ENCODE measurements at regions not wholly inside any gene's neighbourhood (a gene's known extent, or its start where the extent isn't known, plus 50 kb on each side); places are given as distances from the start of the nearest gene placed in this dataset.

DNA sequence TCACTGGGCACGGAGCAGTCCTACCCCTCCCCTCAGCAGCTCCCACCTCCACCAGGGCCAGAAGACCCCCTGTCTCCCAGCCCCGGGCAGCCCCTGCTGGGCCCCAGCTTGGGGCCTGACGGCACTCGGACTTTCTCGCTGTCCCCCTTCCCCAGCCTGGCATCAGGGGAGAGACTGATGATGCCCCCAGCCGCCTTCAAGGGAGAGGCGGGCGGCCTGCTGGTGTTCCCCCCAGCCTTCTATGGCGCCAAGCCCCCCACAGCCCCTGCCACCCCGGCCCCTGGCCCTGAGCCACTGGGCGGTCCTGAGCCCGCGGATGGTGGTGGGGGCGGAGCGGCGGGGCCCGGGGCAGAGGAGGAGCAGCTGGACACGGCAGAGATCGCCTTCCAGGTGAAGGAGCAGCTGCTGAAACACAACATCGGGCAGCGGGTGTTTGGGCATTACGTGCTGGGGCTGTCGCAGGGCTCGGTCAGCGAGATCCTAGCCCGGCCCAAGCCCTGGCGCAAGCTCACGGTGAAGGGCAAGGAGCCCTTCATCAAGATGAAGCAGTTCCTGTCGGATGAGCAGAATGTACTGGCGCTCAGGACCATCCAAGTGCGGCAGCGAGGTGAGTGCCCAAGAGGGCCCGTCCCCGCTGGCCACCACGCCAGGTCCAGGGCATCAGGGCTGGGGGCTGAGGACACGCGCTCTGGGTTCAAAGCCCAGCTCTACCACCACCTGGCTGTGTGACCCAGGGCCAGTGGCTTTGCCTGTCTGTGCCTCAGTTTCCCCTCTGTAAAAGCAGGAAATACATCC is 58.6 kb downstream of the PHETA1 start:
- DNase-seq (ENCODE audit: low read depth in 2 of 2) = no peak

DNA sequence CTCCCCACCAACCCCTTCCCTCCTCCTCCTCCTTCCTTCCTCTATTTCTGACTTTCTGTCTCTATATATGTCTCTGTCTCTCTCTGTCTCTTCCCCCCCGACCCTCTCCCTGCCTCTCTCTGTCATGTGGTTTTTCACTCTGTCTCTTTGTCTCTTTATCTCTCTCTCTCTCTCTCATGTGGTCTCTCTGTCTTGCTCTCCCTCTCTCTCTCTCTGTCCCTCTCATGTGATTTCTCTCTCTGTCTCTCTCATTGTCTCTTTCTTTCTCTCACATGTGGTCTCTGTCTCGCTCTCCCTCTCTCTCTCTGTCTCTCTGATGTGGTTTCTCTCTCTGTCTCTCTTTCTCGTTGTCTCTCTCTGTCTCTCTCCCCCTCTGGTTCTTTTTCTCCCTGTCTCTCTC is 59.3 kb downstream of the PHETA1 start:
- no peak for DNase-seq (ENCODE audit: low read depth in 2 of 2)

DNA sequence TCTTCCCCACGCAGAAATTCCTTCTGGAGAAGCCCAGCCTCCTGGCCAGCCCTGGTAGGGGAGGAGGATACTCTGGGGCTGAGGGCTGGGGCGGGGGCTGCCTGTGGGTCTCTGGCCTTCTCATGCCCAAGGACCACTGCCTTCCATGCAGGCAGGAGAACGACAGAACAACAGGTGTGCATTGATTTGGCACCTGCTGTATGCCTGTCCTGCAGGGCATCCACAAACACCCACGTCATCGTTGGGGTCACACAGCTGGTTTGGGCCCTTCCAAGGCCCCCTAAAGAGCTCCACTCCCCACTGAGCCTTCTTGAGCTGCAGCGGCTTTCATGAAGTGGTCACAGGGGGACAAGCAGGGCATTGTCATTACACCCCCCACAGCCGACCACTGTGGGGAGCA is 60.4 kb downstream of the PHETA1 start:
- DNase-seq (ENCODE audit: low read depth in 2 of 2) = no peak

DNA sequence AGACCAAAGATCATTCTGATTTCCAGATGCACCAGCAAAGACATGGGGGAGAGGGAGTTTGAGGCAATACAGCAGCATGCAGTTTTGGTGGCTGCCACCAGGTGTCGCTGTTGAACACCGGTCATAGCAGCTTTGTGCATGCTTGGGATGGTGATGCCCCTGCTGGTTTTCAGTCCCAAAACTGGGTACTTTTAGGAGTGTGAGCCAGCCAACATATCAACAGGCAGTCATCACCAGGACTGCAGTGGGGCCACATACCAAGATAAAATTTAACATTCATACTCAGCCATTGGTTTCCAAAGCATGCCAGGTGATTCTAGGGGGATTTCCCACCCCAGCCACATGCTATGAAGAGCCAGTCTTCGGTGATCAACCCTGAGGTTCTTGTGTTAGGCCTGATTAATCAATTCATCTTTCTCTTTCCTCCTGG is 64.2 kb downstream of the PHETA1 start:
- no peak for DNase-seq (ENCODE audit: low read depth in 2 of 2)

DNA sequence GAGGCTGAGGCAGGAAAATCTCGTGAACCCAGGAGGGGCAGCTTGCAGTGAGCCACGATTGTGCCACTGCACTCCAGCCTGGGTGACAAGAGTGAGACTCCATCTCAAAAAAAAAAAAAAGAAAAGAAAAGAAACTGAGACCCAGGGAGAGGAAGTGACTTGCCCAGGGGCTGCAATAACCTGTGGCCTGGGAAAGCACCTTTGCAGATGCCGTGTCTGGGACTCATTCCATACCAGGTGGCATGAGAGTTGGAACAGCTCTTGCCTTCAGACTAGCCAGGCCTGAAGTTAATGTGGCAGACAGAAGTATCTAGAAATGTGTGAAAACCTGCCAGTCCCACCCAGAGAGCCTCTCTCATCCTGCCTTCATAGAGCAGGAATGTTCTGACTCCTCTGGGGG is 65.4 kb downstream of the PHETA1 start:
- DNase-seq (ENCODE audit: low read depth in 2 of 2) = no peak

DNA sequence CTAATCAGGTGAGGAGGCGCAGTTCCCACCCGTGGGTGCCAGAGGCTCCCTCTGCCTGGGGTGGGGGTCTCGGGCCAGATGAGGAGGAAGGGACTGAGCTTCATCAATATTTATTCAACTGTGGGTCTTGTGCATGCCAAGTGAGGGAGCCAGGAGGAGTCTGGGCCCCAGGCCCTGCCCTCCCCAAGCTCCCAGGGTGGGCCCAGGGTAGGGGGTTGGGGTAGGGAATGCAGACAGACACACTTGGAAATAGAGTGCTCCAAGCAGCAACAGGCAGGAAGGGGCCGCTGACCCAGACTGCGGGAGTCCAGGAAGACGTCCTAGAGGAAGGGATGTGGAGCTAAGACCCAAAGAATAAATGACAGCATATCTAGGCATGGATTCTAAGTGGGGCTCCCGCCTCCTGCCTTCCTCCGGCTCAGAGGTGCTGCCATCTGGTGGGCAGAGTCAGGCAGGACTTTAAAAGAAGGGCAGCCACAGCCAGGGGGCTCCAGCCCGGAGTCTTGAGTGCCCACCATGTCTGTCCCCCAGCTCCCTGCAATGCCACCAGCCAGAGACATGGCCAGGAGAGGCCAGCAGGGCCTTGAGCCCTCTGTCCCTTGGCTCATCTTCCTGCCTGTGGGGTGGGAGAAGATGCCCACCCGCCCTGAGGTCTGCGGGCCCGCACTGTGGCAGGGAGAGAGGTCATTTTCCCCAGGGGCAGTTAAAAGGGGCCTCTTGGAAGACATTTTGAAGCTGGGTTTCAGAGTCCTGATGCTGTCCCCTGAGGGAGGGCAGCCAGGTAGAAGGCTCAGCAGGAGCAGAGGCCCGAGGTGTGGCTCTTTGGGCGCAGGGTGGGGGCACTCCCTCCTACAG is 70.1 kb downstream of the PHETA1 start:
- no peak for DNase-seq (ENCODE audit: low read depth in 2 of 2)

DNA sequence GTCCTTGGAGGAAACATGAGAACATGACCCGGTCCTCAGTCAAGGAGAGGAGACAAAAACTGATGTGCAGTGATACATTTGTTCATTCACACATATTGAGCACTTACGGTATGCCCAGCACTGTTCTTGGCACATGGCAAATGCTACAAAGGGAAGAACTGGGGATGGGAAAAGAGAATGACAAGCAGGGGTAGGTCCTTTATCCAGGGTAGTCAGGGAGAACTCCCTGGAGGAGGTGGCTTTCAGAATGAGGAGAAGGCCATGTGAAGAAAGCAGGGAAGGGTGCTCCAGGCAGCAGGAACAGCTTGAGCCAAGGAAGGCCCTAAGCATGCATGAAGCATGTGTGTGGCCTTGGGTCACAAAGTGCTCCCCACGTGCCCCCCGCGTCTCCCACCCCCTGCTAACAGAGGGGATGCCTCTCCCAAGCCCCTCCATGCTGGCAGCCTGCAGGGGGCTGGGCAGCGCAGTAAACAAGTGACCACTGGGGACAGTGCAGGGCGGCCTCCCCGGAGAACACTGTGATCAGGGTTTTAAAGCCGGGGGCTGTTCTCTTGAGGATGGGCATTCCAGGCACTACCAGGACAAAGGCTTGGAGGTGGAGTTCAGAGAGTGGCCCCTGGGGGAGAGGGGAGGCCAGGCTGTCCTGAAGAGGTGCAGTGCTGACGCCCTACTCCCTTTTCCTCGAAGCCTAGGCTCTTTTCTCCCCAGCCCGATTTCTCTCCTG is 71.0 kb downstream of the PHETA1 start:
- no peak for DNase-seq (ENCODE audit: low read depth in 2 of 2)

DNA sequence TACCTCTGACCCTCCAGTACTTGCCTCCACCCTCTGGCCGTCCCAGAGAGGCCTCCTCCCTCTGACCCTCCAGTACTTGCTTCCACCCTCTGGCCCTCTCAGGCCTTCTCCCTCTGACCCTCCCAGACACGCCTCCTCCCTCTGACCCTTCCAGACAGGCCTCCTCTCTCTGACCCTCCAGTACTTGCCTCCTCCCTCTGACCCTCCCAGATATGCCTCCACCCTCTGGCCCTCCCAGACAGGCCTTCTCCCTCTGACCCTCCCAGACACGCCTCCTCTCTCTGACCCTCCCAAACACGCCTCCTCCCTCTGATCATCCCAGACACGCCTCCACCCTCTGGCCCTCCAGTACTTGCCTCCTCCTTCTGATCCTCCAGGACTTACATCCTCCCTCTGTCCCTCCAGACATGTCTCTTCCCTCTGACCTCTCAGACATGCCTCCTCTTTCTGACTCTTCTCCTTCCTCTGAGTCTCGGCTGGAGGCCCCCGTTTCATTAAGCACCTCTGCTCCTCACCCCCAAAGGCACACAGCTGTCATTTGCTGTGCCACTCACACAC is 71.9 kb downstream of the PHETA1 start:
- DNase-seq (ENCODE audit: low read depth in 2 of 2) = no peak

DNA sequence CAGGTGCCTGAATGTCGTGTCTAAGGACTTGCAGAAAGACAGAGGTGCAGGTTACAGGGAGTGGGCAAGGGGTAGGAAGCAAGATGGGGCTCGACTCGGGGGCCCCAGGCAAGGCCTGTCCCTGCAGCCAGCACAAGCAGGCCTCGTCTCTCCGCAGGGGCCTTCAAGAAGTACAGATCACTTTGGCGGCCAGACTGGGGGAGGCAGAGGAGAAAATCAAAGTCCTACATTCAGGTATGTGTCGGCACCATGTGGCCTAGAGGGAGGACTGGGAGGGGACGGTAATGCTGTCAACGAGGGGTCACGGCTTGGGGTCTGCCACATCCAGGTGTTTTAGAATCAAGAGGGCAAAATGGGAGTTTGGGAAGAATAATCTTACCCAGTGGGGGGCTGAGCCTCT is 73.7 kb downstream of the PHETA1 start:
- DNase-seq (ENCODE audit: low read depth in 2 of 2) = no peak

DNA sequence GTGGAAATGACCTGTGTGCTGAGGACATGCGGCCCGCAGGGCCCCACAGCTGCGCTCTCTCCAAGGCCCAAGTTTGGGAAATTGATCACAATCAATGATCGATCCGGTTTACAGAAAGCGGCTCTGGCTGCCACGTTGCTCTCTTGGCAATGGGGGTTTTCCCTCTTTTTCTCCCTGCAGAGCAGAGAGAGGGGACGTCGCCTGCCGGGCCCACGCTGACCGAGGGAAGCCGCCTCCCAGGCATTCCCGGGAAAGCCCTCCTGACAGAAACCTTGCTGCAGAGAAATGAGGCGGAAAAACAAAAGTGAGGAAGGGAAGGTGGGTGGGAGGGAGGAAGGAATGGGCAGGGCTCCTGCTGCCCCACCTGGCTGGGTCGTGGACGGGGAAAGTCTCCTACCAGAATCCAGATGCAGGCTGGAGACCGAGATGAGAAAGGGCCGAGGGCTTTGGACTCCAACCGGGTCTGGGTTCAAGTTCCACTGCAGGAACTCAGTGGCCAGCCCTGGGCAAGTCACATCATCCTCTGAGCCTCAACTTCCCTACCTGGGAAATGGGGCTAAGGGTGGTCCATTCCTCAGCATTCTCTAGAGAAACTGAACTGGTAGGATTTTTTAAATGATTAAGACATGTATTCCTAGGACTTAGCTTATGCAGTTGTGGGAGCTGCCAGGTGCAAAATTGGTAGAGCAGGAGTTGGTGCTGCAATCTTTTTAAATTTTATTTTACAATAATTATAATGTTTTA is 75.5 kb downstream of the PHETA1 start:
- DNase-seq (ENCODE audit: low read depth in 2 of 2) = no peak

DNA sequence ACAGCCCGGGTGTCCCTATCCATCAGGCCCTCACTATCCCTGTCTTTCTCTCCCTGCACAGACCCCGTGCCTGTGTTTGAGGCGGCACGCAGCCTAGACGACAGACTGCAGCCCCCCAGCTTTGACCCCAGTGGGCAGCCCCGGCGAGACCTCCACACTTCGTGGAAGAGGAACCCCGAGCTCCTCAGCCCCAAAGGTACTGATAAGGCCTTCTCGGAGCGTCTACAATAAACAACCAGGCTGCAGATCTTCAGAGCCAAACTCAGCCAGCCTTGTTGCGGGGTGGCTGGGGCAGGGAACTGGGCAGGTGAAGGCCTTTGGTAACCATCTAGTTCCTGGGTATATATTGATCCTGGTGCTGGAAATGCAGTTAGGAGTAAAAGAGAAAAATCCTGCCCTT is 77.5 kb downstream of the PHETA1 start:
- no peak for DNase-seq (ENCODE audit: low read depth in 2 of 2)

DNA sequence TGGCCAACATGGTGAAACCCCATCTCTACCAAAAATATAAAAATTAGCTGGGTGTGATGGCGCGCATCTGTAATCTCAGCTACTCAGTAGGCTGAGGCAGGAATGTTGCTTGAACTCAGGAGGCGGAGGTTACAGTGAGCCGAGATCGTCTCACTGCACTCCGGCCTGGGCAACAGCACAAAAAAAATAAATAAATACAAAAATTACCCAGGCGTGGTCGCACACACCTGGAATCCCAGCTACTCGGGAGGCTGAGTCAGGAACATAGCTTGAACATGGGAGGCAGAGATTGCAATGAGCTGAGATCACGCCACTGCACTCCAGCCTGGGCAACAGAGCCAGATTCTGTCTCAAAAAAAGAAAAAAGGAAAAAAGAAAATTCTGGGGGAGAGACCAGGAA is 80.1 kb downstream of the PHETA1 start:
- DNase-seq (ENCODE audit: low read depth in 2 of 2) = no peak

DNA sequence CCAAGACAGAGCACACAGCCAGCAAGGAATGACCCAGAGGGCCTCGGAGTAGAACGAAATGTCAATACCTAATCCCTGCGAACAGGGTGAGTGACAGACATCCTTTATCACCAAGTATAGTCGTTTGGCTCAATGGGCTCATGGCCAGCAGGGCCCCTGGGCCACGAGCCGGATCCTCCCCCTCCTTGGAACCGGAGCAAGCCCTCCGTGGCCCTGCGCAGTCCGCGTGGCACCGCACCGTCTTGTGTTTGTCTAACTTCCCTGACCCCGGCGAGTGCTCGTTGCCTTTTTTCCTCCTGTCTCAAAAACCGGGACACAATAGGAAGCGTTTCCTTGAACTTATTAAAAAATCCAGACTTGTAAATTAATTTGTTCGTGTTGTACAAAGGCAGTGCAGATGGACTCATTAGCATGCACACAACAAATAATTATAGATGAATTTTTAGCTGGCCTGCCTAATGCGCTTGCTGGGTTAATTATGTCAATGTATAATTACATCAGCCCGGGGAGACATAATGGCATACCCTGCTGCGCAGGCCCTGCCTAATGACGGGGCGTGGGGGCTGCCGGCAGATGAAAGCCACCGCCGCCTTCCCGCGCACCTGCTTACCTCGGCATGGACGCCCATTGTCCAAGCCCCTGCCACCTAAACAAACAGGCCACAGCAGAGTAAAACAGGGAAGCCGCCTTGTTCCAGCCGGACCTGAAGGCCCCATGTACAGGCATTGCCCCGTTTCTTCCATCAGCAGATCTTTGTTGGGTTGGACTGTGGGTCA is 81.6 kb downstream of the PHETA1 start:
- DNase-seq (ENCODE audit: low read depth in 2 of 2) = no peak

DNA sequence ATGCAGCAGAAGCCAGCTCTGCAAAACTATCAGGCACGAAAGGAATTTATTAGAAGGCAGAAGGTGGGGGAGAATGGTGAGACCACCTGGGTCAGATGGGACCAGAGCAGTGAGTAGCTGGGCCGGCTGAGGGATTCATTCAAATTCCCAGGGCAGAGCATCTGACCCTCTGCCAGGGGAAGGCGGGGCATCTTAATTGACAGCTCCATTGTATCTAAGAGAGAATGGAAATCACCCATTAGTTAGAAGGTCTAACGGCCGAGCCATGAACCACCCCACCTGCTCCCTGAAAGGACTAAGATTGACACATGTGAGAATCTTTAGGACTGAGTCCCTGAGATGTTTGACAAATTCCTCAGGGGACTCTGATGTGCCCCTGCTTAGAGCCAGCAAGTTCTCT is 83.7 kb downstream of the PHETA1 start:
- DNase-seq (ENCODE audit: low read depth in 2 of 2) = no peak

DNA sequence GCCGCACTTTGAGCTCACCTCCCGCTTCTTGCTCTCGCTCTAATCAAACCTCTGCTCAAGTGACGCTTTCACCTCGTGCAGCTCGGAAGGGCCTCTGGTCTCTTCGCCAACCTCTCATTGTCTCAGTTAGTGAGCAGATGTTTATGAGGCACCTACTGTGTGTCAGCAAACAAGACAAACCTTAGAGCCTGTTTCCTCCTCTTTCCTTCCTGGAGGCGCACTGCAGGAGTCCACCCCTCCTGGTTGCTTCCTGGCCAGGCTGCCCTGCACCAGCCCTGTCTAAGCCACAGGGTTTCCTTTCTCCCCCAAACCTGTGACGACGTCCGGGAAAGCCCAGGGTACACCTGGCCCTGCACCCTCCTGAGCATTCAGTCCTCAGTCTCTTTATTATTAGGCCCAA is 84.2 kb downstream of the PHETA1 start:
- no peak for DNase-seq (ENCODE audit: low read depth in 2 of 2)

DNA sequence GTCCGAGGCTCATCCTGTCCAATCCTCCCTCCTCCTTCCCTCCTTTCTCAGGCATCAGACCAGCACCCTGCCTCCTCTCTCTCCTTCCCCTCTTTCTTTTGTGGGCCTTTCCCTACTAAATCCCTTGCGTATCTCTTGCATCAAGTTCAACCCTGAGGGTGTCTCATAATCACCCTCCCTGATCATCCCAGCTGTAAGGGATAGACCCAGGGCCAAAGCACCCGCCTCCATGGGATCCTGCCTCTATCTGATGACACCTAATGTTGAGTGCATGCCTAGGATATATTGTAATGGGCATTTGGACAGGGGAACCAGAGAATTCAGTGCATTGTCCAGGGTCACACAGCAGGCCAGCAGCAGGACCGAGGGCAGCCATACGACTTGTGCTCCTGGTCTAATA is 84.9 kb downstream of the PHETA1 start:
- no peak for DNase-seq (ENCODE audit: low read depth in 2 of 2)

DNA sequence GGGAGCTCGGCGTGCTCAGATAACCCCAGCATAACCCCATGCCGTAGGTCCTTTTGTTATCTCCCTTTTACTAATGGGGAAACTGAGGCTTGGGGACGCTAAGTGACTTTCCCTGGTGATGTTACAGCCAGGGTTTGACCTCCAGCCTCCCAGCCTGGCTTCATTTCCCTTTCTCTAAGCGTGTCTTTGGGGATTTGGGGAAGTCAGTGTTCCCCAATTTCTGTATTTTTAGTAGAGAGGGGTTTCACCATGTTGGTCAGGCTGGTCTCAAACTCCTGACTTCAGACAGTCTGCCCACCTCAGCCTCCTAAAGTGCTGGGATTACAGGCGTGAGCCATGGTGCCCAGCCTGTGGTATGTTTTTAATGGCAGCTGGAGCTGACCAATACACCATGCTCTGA is 85.4 kb downstream of the PHETA1 start:
- no peak for DNase-seq (ENCODE audit: low read depth in 2 of 2)

DNA sequence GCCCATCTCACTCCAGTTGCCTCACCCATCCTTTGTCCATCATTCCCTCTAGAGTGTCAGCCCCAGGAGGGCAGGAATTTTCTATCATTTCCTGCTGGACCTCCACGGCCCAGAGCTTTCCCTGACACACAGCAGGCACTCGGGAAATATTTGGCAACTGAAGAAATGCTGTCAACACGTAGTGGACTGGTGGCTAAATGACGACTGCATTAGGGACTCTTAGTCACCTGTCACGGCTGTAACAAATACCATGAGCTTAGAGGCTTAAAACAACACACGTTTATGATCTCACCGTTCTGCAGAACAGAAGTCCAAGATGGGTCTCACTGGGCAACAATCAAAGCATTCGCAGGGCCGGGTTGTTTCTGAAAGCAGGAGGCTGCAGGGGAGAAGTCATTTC is 91.3 kb downstream of the PHETA1 start:
- no peak for DNase-seq (ENCODE audit: low read depth in 2 of 2)

DNA sequence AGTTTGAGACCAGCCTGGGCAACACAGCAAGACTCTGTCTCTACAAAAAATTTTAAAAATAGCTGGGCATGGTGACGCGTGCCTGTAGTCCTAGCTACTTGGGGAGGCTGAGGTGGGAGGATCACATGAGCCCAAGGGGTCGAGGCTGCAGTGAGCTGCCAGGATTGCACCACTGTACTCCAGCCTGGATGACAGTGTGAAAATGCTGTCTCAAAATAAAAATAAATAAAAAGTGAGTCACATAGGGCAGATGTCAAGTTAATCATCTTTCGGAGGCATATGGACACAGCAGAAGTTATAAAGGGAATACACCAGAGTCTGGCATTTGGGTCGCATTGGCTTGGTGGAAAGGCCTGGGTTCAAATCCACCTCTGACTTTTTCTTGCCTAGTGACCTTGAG is 92.7 kb downstream of the PHETA1 start:
- no peak for DNase-seq (ENCODE audit: low read depth in 2 of 2)

DNA sequence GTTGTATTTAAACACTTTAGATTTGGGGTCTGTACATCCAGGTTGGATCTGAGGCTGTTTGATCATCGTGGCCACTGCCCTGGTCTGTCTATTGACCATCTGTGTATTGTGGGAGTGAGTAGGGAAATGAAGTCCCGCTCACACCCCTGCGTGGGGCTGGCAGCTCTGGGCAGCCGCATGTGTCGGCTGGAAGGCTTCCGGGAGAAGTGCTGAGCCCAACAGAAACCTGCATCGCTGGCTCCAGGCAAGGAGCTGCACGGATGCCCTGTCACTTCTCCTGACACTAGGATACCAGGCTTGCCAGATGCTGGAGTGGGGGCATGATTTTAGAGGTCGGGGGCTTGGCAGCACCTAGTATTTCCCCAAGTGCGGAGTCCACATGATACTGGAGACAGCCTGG is 93.6 kb downstream of the PHETA1 start:
- DNase-seq (ENCODE audit: low read depth in 2 of 2) = no peak

DNA sequence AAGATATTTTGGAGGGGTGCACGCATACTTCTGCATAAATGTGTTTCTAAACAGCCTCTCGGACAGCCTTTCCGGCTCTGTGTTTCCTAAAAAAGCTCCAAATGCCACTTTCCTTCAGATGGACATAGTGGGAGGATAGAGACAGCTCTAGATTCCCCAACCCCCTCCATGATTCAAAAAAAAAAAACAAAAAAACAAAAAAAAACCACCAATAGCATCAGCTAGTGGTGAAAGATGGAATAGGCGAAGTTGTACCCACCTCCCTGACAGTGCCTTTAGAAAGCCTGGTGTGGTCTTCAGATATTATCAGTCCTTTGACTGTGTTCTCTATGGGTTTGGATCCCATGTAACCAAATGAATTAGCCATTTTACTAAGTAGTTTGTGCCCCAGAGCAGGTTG is 94.1 kb downstream of the PHETA1 start:
- no peak for DNase-seq (ENCODE audit: low read depth in 2 of 2)
